ENCODE measurements at regions not wholly inside any gene's neighbourhood (a gene's known extent, or its start where the extent isn't known, plus 50 kb on each side); places are given as distances from the start of the nearest gene placed in this dataset.

DNA sequence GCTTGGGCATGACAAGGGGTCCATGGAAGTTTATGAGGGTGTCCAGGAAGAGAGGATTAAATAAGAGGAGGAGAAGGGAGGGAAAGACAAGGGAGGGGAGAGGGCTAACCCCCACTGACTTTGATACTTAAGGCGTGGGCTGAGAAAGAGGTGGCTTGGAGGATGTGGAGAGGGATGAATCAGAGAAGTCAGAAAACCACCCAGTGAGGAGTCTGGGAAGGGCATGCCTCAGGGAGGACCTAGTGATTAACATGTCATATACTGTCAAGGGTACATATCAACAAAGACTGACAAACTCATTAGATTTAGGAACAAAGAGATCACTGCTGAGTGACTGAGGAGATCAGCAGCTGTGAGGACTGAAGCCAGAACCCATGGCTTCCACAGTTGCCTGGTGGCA, 145.4 kb downstream of the IRX5 start:
- no peak for DNase-seq

DNA sequence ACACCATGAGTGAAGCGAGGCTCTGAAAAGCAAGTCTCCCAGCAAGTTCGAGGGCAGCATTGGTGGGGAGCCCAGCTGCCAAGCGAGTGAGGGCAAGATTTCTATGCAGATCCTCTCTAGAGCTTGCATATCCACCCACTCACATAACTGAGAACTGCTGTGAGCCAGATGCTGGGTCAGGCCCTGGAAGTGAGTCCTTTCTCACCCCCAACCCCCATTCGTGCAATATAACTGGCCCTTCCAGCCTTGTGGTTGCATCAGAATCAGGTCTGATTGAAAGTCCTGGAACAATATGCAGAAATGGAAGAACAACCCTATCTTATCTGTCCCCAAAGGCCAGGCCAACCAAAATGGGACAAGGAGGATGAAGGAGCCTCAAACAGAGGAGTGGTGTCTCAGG, 146.6 kb downstream of the IRX5 start:
- no peak for DNase-seq

DNA sequence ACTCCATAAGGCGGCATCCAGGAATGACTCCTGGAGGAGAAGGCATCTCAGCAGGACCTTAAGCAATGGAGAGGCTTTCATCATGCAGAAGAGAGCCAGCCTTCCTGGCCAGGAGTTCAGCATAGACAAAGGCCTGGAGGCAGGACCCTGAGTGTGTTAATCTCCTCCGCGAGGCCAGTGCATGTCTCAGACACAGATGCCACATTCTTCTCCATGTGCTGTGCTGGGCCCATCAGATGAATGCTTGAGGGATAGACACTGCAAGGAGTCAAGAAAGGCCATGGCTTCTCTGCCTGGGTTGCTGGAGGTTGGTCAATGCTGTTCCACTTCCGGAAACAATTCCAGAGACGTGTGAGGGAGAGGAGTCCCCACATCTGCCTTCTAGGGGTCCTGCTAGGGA, 147.5 kb downstream of the IRX5 start:
- no peak for DNase-seq

DNA sequence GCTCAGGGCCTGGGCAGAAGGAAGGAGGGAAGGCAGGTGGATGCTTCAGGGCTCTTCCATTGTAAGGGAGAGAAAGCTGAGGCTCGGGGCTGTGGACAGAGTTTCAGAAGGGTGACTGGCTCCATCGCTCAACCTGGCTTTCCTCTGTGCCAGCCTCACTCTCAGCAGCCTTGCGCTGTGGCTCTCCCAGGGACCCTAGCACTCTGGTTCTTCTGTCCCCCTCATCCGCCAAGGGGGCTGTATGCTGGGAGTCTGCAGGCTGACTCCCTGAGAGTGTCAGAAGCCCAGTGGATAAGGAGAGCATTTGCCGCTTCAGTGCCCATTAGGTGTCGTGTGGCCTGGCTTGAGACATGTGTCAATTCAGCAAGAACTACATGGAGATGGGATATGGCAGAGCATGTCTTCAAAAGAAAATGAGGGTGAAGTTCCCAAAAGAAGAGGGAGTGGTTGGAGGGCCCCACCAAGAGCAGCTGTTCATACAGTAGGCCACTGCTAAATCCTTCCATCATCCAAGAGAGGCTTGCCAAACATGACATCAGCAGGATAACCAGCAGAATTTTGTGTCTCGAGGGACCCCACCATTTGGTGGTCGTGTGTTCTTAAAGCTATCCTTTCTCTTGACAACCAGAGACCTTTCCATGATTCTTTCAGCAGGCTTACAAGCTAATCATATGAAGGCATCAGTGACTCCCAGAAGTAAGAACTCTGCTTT, 148.2 kb downstream of the IRX5 start:
- DNase-seq = no peak

DNA sequence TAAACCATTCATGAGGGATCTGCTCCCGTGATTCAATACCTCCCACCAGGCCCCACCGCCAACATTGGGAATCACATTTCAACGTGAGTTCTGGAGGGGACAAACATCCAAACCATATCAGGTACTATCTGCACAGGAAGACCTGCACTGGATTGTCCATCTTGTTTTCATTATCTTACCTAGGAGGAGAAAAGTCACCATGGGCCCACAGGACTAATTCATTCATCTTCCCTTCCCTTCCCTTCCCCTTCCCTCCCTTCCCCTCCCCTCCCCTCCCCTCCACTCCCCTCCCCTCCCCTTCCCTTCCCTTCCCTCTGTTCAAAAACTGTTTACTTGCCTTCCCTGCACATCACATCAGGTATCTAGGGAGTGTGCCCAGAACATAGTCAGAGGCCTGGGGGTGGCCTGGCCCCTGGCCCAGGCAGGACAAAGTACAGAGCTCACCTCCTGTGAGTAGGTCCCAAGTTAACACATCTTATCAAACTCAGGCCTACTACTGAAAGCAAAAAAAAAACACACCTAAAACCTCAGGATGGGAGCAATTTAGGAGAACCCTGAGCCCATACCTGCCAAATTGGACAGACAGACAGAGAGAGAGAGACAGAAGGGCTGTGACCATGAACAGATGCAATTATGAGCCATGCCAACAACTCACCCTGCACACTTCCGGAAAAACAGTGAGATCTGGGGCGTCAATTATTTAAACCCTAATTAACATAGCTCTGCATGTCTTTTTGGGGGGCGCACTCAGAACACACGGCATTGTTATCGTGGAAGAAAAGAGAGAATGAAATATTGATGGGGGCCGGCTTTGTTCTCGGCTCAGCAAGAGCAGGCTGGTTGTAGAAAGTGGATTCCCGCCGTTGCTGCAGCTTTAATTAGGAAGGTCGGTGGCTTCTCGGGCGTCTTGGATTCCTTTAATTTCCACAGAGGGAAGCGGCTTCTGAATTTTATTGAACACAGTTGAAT, 151.2 kb downstream of the IRX5 start:
- no peak for DNase-seq

DNA sequence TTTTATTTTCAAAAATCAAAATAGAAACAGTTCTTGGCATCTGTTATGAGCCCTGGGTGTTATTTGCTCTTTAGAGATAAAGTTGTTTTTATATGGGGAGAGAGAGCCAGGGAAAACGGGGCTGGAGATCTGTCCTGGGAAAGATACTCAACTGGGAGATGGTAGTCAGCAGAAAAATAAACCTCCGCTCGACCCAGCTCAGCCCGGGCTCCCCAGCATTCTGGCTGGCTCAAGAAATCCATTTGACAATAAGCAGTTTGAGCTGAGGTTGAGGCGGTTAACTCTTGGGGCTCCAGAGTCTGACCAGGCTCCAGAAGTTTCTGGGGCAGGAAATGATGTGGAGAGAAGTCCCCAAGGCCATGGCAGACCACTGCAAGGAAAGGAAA, 151.9 kb downstream of the IRX5 start:
- DNase-seq = no peak

DNA sequence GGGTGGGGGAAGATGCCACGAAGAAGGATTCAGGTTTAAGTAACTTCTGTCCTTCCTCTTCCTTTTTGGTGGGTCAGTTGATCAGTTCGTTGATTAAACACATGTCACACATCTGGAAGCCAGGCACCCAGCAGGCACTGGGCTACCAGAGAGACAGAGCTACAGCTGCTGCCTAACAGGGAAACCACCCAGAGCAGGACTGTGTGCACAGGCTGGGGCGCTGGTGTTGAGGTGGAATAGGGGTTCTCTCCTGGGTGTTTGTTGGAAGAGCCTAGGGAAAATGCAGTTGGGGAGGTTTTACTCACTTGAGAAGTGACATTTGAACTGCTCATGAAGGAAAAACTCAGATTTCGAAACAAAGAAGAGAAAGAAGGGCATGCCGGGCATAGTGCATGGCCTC, 152.4 kb downstream of the IRX5 start:
- DNase-seq = no peak

DNA sequence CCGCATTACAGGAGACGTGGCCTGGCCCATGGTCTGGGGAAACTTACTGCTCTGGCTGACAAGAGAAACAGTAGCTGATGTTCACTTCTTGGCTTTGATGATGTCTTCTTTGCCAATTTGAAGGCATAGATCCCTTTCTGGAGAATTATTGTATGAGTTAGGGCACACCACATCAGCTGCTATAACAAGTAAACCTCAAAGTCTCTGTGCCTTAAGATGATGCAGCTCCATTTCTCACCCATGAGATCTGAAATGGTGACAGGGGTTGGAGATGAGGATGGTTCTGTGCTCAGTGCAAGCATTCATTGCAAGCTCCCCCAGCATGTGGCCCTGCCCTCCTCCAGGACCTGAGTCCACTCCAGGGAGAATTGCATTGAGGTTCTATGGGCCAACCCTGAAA, 157.4 kb downstream of the IRX5 start:
- DNase-seq = no peak

DNA sequence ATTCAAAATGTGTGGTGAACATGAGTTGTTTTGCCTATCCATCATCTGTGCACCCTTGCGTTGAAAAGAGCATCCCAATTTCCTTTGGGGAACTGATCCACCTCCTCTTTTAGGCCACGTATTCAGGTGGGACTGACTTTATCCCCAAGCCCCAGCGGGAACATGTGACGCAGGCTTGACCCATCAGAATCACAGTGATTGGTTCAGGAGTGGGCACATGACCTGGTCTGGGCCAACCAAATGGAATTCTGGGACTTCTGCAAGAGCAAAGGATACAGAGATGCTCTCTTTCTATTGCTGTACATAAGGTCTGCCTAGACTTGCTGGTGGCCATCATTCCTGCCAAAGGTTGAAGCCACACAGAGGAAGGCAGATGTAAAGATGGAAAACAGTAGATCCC, 158.9 kb downstream of the IRX5 start:
- no peak for DNase-seq

DNA sequence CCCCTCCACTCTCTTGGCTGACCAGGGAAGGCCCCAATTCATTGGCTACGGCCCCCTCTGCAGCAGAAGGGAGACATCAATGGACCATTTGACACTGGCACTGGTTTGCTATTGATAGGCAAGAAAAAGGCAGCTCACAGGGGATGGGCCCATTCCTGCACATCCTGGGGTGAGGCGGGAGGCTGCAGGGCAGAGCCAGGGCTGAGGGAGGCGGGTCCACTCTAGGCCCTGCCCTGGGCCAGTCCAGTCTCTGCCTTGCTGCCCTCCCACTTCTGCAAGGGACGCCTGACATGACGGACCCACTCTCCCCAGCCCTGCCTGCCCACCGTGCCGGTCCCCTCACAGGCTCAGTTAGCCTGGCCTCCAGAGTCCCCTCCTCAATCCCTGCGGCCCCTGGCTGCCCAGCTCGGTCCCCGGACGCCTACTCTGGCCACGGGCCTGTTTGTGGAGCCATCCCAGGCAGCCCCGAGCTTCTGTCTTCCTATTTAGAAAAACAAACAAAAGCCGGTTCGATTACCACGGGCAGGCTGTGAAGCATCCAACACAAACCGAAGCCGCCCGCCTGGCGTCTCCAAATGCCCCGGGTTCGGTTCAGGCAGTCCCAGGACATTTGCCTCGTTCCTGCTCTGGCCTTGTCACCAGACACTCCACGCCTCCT, 160.7 kb downstream of the IRX5 start:
- DNase-seq = no peak

DNA sequence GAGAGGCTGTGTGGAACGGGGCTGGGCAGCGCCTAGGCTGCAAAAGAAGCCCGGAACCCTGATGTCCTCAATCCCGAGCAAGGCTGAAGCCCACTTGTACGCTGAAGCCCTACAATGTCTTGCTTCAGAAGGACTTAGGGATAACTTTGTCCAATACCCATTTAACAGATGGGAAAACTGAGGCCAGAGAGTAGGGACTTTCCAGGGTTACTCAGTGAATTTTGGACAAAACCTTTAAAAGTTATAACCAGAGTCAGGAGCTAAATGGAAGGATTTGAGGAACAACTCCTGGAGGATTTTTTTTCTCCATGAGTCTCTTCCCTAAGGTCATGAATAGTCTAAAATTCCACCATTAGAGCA, 161.2 kb downstream of the IRX5 start:
- DNase-seq = no peak

DNA sequence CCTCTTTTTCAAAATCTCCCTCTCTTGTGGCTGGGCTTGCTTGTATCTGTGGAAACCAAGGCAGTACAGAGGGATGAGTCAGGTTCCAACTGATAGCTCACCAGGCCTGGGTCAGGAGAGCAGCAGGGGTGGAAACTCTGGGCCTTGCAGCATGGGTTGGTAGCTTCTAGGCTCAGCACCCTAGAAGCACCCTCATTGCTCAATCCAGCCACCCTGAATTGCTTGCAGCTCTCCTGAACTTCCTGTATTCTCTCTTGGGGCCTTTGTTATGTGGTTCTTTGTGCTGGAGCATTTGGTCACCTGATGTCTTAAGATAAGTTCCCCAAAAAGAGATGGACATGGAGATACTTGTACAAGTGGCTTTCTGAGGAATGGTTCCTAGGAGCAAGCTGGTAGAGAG, 169.4 kb downstream of the IRX5 start:
- no peak for DNase-seq

DNA sequence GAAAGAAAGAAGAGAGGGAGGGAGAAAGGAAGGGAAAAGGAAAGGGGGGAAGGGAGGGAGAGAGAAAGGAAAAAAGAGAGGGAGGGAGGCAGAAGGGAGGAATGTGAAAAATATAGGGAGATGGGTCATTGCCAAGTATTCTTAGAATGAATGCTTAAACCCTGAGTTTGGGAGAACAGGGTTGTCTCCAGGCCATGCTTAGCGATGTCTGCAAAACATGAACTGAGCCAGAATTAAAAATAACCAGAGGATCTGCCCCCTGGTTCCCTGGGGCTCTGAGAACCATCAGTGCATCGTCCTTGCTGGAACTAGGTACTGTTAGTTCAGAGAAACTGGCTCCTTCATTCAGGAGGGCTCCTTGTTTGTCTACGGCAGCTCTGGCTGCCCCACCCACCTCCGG, 170.4 kb downstream of the IRX5 start:
- DNase-seq = no peak

DNA sequence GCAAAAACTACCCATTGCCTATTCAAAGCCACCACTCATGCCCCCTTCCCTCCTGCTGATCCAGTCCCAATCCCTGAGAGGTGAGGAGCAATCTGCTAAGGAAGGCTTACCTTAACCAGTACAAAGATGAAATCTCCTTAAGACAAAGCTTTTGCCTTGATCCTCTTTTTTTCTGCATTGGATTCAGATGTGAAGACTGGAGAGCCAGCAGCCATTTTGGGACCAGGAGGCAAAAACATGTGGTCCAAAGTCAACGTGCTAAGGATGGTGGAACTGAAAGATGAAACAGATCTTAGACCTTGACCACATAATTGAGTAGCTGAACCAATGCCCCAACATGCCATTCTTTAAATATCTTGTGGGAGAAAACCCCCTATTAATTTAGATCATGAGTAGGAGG, 171.4 kb downstream of the IRX5 start:
- DNase-seq = no peak

DNA sequence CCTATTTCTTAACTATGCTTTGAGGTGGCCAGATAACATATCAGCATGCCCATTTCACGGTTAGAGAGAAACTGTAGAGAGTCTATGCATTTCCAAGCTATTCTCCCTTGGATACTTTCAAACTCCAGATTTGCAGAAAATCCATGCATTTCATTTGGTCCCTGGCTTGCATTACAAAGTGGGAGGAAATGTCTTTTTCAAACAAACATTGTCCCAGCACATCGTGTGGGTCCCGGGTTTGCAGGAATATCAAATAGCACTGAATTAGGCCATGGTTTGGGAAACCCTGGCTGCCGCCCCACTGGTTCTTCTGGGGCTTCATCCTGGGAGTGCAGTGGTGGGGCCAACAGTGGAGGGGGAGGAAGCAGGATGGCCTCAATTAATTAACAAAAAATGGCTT, 171.9 kb downstream of the IRX5 start:
- no peak for DNase-seq

DNA sequence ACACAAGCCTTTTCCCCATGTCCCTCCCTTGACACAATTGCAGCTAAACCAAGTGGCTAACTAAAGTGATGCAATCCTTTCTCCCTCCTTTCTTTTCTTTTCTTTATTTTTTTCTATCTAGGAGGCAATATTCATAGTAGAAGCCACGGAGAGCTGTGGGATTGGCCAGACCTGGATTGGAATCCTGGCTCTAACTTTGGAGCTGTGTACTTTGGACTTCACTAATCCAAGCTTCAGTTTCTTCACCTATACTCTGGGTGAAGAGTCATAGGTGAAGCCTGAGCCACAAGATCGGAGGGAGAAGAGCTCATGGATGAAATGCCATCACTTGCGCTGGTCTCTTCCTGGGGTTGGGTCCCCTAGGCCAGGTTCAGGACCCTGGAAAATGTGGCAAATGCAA, 177.2 kb downstream of the IRX5 start:
- DNase-seq = no peak

DNA sequence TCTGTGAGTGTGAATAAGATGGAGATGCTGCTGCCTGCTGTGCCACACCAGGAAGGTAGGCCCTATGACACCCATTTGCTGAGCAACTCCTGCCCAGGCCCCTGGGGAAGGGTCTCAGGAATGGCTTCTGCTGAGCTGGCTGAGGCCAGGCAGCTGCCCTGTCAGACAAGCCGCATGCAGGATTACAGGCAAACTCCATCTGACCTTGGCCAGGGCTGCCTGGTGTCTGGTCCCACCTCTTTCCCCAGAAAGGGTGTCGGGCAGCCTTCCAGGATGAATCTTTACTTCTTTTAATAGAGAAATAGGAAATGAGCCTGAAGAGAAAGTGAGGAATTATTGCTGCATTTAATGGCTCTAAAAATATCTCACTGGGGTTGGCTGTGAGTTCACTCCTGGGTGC, 182.5 kb downstream of the IRX5 start:
- no peak for DNase-seq

DNA sequence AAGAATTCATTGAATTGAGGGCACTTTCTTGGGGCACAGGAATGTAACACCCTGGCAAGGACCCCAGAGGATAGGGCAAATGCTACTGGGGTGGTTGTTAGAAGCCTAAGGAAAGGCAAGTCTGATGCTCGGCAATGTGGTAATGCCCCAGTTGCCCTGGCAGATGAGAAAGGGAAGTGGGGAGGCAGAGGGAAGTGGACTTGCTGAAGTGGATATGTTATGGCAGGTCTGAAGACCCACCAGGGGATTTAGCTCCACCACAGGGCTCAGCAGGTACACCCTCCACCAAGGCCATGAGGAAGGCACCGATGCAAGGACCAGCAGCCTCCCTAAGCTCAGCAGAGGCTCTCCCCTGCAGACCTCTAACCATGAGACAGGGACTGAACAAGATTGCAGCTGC, 184.8 kb downstream of the IRX5 start:
- DNase-seq = no peak

DNA sequence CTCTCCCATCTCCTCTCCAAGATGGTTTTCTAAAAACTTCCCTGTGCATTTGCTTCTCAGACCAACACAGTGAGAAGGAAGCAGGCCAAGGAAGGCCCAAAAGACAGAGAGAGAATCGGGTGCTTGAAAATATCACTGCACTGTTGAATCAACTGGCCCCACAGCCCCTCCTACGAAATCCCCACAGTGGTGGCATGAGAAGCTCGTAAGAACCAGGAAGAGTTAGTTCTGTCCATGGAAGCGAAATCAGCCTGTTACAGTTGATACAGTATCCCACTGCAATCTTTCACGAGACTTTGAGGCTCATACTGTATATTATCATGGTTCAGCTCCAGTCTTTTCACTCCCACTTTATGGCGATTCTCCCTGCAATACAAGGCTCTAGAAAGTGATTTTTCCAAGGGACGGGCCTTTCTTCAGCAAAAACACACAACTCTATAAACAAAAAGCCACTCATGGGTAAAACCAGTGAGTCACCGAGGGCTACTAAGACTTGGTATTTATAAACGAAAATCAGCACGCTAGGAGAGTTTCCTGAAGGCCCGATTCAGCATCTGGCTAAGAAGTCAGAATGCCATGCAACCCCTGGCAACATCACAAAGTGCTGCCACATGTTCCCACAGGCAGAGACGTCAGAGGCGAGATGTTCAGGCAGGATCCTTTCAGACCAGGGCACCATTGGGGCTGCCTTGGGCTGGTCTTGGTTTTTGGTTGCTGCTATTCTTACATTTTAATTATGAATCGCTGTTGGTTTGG, 185.7 kb downstream of the IRX5 start:
- DNase-seq = no peak

DNA sequence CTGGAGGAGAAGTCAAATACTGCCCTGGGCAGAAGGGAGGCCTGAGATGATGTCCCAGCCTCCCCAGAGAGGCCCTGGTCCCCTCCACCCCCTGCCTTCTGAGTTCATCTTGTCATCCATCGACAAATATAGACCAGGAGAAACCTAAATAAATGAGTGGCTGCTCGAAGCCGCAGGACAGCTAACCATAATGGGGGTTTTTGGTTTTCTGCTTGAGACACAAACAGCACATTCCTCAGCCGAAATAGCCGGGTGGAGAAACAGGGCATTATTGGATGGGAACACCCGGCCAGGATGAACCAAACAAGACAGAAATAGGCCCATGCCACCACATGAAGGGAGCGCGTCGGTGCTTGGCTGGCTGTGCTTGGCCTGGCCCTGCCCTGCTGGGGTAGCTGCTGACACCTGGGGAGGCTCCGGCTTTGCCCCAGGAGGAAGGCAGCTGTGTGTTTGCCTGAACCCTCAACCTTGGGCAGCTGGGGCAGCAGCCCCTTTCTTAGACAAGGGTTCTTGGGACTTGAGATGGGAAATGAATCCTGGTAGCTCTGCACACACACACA, 188.1 kb downstream of the IRX5 start:
- DNase-seq = no peak

DNA sequence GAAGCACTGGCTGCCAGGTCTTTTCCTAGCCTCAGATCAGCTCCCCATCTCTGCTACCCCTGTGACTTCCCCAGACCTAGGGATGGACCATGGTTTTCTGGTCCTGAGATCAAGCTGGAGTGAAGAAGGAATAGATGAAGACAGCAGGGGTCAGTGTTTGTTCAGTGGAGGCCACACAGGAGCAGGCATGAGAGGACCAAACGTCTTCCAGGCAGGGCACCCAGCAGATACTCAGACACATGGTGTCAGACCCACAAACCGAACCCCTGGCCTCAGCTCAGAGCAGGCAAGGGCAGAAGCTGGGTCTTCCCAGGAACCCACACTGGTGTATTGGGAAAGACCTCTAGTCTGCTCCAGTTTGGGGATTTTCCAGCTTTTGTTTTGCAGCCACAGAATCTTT, 189.7 kb downstream of the IRX5 start:
- DNase-seq = no peak

DNA sequence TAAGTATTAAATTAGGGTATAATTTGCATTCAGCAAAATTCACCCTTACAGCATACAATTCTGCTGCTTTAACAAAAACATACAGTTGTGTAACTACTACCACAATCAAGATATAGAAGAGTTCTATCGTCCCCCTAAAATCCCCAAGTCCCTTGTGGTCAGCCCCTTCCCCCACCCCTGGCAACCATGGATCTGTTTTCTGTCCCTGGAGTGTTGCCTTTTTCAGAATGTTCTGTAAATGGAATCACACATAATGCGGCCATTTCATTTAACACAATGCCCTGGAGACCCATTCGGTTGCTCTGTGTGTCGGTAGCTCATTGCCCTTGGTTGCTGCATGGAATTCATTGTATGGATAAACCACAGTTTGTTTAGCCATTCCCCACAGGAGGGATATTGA, 190.2 kb downstream of the IRX5 start:
- no peak for DNase-seq

DNA sequence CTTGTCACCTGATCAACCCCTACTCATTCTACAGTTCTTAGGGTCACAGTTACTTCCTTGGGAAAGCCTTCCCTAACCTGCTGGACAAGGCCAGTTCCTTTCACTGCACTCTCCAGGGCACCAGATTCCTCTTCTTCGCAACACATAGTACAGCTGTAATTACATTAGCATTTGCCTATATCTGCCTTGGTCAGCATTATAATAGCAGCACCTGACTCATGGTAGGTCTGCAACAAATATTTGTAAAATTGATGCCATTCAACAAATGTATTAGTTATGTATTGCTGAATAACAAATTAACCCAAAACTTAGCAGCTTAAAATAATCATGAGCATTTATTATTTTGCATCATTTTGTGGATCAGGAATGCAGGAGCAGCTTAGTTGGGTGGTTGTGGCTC, 193.0 kb downstream of the IRX5 start:
- DNase-seq = no peak

Data from NCI-H510A treated with DMSO at 0.1 percent for 48 hours (cell line).